ENCODE measurements at regions not wholly inside any gene's neighbourhood (a gene's known extent, or its start where the extent isn't known, plus 50 kb on each side); places are given as distances from the start of the nearest gene placed in this dataset.
"Not testable (repeated sequence)": the region's sequence is repeated elsewhere in the genome, so short reads cannot be mapped to it uniquely, and the experiment has no call there.

- FAIRE-seq (no peak), DNase-seq (ENCODE audit: low read depth, low spot score) (no peak)
- H4K20me1 ChIP-seq (ENCODE audit: control insufficient read depth, extremely low read depth, insufficient read depth, low read length) = no peaks in the 10 kb centered on the region
- H2AFZ ChIP-seq (ENCODE audit: control insufficient read depth, low read length) = no peak overlapping the region
- dilution Hi-C loops (cut with MboI; ENCODE audit: extremely low pct_ligation_motif_present, low sequenced_read_pairs) = no loop called here
- no peaks in the 10 kb centered on the region for H3K79me2 ChIP-seq (ENCODE audit: control insufficient read depth, insufficient read depth, low read length)
- no peaks in the 10 kb centered on the region for H3K27me3 ChIP-seq (ENCODE audit: control insufficient read depth, extremely low read depth, insufficient read depth, low read length)
- H3K4me3 ChIP-seq (ENCODE audit: control insufficient read depth in 2 of 3, extremely low read depth in 1 of 3, insufficient read depth in 2 of 3, low read depth in 1 of 3, low read length in 3 of 3) = no peak overlapping the region
- TF ChIP-seq, protein P1, sequence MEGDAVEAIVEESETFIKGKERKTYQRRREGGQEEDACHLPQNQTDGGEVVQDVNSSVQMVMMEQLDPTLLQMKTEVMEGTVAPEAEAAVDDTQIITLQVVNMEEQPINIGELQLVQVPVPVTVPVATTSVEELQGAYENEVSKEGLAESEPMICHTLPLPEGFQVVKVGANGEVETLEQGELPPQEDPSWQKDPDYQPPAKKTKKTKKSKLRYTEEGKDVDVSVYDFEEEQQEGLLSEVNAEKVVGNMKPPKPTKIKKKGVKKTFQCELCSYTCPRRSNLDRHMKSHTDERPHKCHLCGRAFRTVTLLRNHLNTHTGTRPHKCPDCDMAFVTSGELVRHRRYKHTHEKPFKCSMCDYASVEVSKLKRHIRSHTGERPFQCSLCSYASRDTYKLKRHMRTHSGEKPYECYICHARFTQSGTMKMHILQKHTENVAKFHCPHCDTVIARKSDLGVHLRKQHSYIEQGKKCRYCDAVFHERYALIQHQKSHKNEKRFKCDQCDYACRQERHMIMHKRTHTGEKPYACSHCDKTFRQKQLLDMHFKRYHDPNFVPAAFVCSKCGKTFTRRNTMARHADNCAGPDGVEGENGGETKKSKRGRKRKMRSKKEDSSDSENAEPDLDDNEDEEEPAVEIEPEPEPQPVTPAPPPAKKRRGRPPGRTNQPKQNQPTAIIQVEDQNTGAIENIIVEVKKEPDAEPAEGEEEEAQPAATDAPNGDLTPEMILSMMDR (optimal IDR thresholded peaks at IDR 0.05 in 1 of 3, IDR thresholded peaks at IDR 0.05 in 1 of 3, conservative IDR thresholded peaks at IDR 0.05 in 1 of 3; ENCODE audit: extremely low read depth in 1 of 3, insufficient read depth in 2 of 3, low read length in 3 of 3) = no peak
- no peak for TF ChIP-seq EZH2 (IDR thresholded peaks at IDR 0.05; ENCODE audit: low read length)
- H3K36me3 ChIP-seq (ENCODE audit: control insufficient read depth in 2 of 2, extremely low read depth in 1 of 2, insufficient read depth in 2 of 2, low read length in 2 of 2) = no peaks in the 10 kb centered on the region
- H3K9me3 ChIP-seq (ENCODE audit: control insufficient read depth, low read depth, low read length) = peaks cover 2% of the 10 kb centered on the region
- no peaks in the 10 kb centered on the region for H3K9me1 ChIP-seq (ENCODE audit: control insufficient read depth, extremely low read depth, insufficient read depth, low read length)
- H3K4me1 ChIP-seq (ENCODE audit: control insufficient read depth, extremely low read depth, insufficient read depth, low read length) = no peaks in the 10 kb centered on the region
- no peak overlapping the region for H3K9ac ChIP-seq (ENCODE audit: control insufficient read depth, extremely low read depth, insufficient read depth, low read length)
- no peak overlapping the region for H3K4me2 ChIP-seq (ENCODE audit: control insufficient read depth, extremely low read depth, insufficient read depth, low read depth, low read length)
- no peak overlapping the region for H3K27ac ChIP-seq (ENCODE audit: control insufficient read depth, insufficient read depth, low read length)
Observed at GRCh38 chr3:87436781-87437543, 160.6 kb upstream of the POU1F1 start.

GRCh38 chr3:87435926-87436620 lies 159.7 kb upstream of the POU1F1 start:
- Histone ChIP-seq H3K4me2 (ENCODE audit: control insufficient read depth, extremely low read depth, insufficient read depth, low read depth, low read length) (no peak overlapping the region), H2AFZ (ENCODE audit: control insufficient read depth, low read length) (no peak overlapping the region), H3K79me2 (ENCODE audit: control insufficient read depth, insufficient read depth, low read length) (no peaks in the 10 kb centered on the region), H4K20me1 (ENCODE audit: control insufficient read depth, extremely low read depth, insufficient read depth, low read length) (no peaks in the 10 kb centered on the region), H3K4me3 (ENCODE audit: control insufficient read depth in 2 of 3, extremely low read depth in 1 of 3, insufficient read depth in 2 of 3, low read depth in 1 of 3, low read length in 3 of 3) (no peak overlapping the region), H3K4me1 (ENCODE audit: control insufficient read depth, extremely low read depth, insufficient read depth, low read length) (no peaks in the 10 kb centered on the region), H3K9me1 (ENCODE audit: control insufficient read depth, extremely low read depth, insufficient read depth, low read length) (no peaks in the 10 kb centered on the region), H3K27me3 (ENCODE audit: control insufficient read depth, extremely low read depth, insufficient read depth, low read length) (no peaks in the 10 kb centered on the region), H3K27ac (ENCODE audit: control insufficient read depth, insufficient read depth, low read length) (no peak overlapping the region), H3K9me3 (ENCODE audit: control insufficient read depth, low read depth, low read length) (peaks cover 2% of the 10 kb centered on the region), H3K36me3 (ENCODE audit: control insufficient read depth in 2 of 2, extremely low read depth in 1 of 2, insufficient read depth in 2 of 2, low read length in 2 of 2) (no peaks in the 10 kb centered on the region), H3K9ac (ENCODE audit: control insufficient read depth, extremely low read depth, insufficient read depth, low read length) (no peak overlapping the region)
- dilution Hi-C loops (cut with MboI; ENCODE audit: extremely low pct_ligation_motif_present, low sequenced_read_pairs) = no loop called here
- TF ChIP-seq, protein P1 (optimal IDR thresholded peaks at IDR 0.05 in 1 of 3, IDR thresholded peaks at IDR 0.05 in 1 of 3, conservative IDR thresholded peaks at IDR 0.05 in 1 of 3; ENCODE audit: extremely low read depth in 1 of 3, insufficient read depth in 2 of 3, low read length in 3 of 3) = no peak
- no peak for TF ChIP-seq EZH2 (IDR thresholded peaks at IDR 0.05; ENCODE audit: low read length)
- DNase-seq (ENCODE audit: low read depth, low spot score) = no peak
- FAIRE-seq = no peak

- H3K27me3 ChIP-seq (ENCODE audit: control insufficient read depth, extremely low read depth, insufficient read depth, low read length); H3K9me3 ChIP-seq (ENCODE audit: control insufficient read depth, low read depth, low read length); FAIRE-seq; H3K4me1 ChIP-seq (ENCODE audit: control insufficient read depth, extremely low read depth, insufficient read depth, low read length); H3K36me3 ChIP-seq (ENCODE audit: control insufficient read depth in 2 of 2, extremely low read depth in 1 of 2, insufficient read depth in 2 of 2, low read length in 2 of 2); DNase-seq (ENCODE audit: low read depth, low spot score); H3K9ac ChIP-seq (ENCODE audit: control insufficient read depth, extremely low read depth, insufficient read depth, low read length); H3K4me3 ChIP-seq (ENCODE audit: control insufficient read depth in 2 of 3, extremely low read depth in 1 of 3, insufficient read depth in 2 of 3, low read depth in 1 of 3, low read length in 3 of 3); H3K4me2 ChIP-seq (ENCODE audit: control insufficient read depth, extremely low read depth, insufficient read depth, low read depth, low read length); H3K9me1 ChIP-seq (ENCODE audit: control insufficient read depth, extremely low read depth, insufficient read depth, low read length); H4K20me1 ChIP-seq (ENCODE audit: control insufficient read depth, extremely low read depth, insufficient read depth, low read length); H2AFZ ChIP-seq (ENCODE audit: control insufficient read depth, low read length); H3K27ac ChIP-seq (ENCODE audit: control insufficient read depth, insufficient read depth, low read length); dilution Hi-C loops (cut with MboI; ENCODE audit: extremely low pct_ligation_motif_present, low sequenced_read_pairs); H3K79me2 ChIP-seq (ENCODE audit: control insufficient read depth, insufficient read depth, low read length): not testable (repeated sequence)
Observed at GRCh38 chr3:87433445-87433844, 157.1 kb upstream of the POU1F1 start.

All from keratinocyte (primary cell).